HCT116 (cell line): ENCODE measurements at regions not wholly inside any gene's neighbourhood (a gene's known extent, or its start where the extent isn't known, plus 50 kb on each side); places are given as distances from the start of the nearest gene placed in this dataset.

ENCODE experiments used
- ATAC-seq: fragments of 200-7000 bp; cut with Tn5 transposase; 2 replicates; pipeline ENCODE4 v1.9.1; 2020; ENCODE audit warnings: mild to moderate bottlenecking, moderate library complexity
- BruUV-seq: library from RNA; stranded (reverse); fragments of 400-500 nt; replicated peaks from 2 replicates; lab custom pipeline; 2021; lab: Mats Ljungman, UMichigan
- CTCF ChIA-PET: fragments of 300-600 bp; sonication (Branson Sonifier 250); formaldehyde crosslinking; loops from one replicate; lab custom pipeline; 2021; ENCODE audit warnings: antibody characterized with exemption; lab: Charles Lee
- POLR2A ChIA-PET: fragments of 300-600, 350-600 bp; sonication (Branson Sonifier 250); formaldehyde crosslinking; loops from one replicate; lab custom pipeline; 2021; ENCODE audit warnings: antibody characterized with exemption; lab: Charles Lee
- RAD21 ChIA-PET, 2 experiments: fragments of 300-600 bp; sonication (Branson Sonifier 250); formaldehyde crosslinking; loops; one replicate each; lab custom pipeline; 2023; ENCODE audit warnings: low total read pairs in 2 of 2; ENCODE audit not compliant: uncharacterized antibody in 2 of 2, unreplicated experiment in 2 of 2, low non-redundant PET in 1 of 2; lab: Charles Lee
- DNase-seq: peaks from one replicate; pipeline ENCODE4 v3.0.0-alpha.2; 2010; ENCODE audit warnings: low read depth, low spot score
- H2AFZ ChIP-seq: fragments of 200-600 bp; shearing (Covaris generic), sonication (generic); 2 replicates; pipeline ENCODE4 v1.6.1; 2017; ENCODE audit warnings: low read depth, mixed run types, mixed read lengths, antibody characterized with exemption, low read length; ENCODE audit not compliant: poor library complexity, severe bottlenecking
- H3K27ac ChIP-seq: 2 replicates; pipeline ENCODE4 v1.5.1; 2012; ENCODE audit warnings: low read depth, low read length
- H3K27me3 ChIP-seq: fragments of 200-600 bp; sonication (generic); 2 replicates; pipeline ENCODE4 v1.6.1; 2016; ENCODE audit warnings: mixed run types, low read length, mixed read lengths; ENCODE audit not compliant: insufficient read depth
- H3K36me3 ChIP-seq, 2 experiments: fragments of 200-500 bp in 1 of 2; fragments of 200-600 bp in 1 of 2; sonication (Bioruptor generic) in 1 of 2; sonication (generic) in 1 of 2; 2 replicates each; pipeline versions ENCODE4 v1.5.1 to v1.6.1; 2014 to 2016; ENCODE audit warnings: low read length in 2 of 2, inconsistent platforms in 1 of 2, mixed read lengths in 1 of 2, mixed run types in 1 of 2; ENCODE audit not compliant: insufficient read depth in 2 of 2, control insufficient read depth in 1 of 2
- H3K4me1 ChIP-seq, 2 experiments: fragments of 200-600 bp in 1 of 2; sonication (generic) in 1 of 2; 2 replicates each; pipeline versions ENCODE4 v1.5.1 to v1.6.1; 2012 to 2017; ENCODE audit warnings: low read length in 2 of 2, inconsistent platforms in 1 of 2, mild to moderate bottlenecking in 1 of 2, mixed read lengths in 1 of 2, mixed run types in 1 of 2, moderate library complexity in 1 of 2; ENCODE audit not compliant: insufficient read depth in 2 of 2, control insufficient read depth in 1 of 2
- H3K4me2 ChIP-seq: fragments of 200-600 bp; sonication (generic); 2 replicates; pipeline ENCODE4 v1.6.1; 2017; ENCODE audit warnings: mixed run types, low read length, mixed read lengths
- H3K4me3 ChIP-seq, 2 experiments: fragments of 200-600 bp in 1 of 2; sonication (generic) in 1 of 2; replicated peaks in 1 of 2; 2 replicates each; pipeline ENCODE4 v1.5.1; 2011 to 2016; ENCODE audit warnings: low read length in 2 of 2, control low read depth in 1 of 2, low read depth in 1 of 2, mild to moderate bottlenecking in 1 of 2, mixed read lengths in 1 of 2, mixed run types in 1 of 2
- H3K79me2 ChIP-seq: fragments of 200-600 bp; sonication (generic); 2 replicates; pipeline ENCODE4 v1.6.1; 2017; ENCODE audit warnings: mild to moderate bottlenecking, mixed run types, low read length, moderate library complexity, mixed read lengths; ENCODE audit not compliant: insufficient read depth
- H3K9ac ChIP-seq: fragments of 200-600 bp; sonication (generic); 2 replicates; pipeline ENCODE4 v1.6.1; 2016; ENCODE audit warnings: low read length, mixed read lengths
- H3K9me2 ChIP-seq: fragments of 200-600 bp; sonication (generic), shearing (Covaris generic); 2 replicates; pipeline ENCODE4 v1.6.1; 2017; ENCODE audit warnings: mixed run types, mild to moderate bottlenecking, moderate library complexity; ENCODE audit not compliant: insufficient read depth
- H3K9me3 ChIP-seq, 2 experiments: fragments of 200-500 bp in 1 of 2; fragments of 200-600 bp in 1 of 2; sonication (Bioruptor generic) in 1 of 2; sonication (generic) in 1 of 2; 2 replicates each; pipeline ENCODE4 v1.6.1; 2014 to 2017; ENCODE audit warnings: low read length in 2 of 2, mixed read lengths in 2 of 2, inconsistent platforms in 1 of 2, low read depth in 1 of 2, mild to moderate bottlenecking in 1 of 2, mixed run types in 1 of 2, moderate library complexity in 1 of 2; ENCODE audit not compliant: control insufficient read depth in 1 of 2, insufficient read depth in 1 of 2
- H4K20me1 ChIP-seq: fragments of 200-600 bp; sonication (generic), shearing (Covaris generic); 2 replicates; pipeline ENCODE4 v1.6.1; 2017; ENCODE audit warnings: mixed run types, mild to moderate bottlenecking, moderate library complexity; ENCODE audit not compliant: insufficient read depth
- CEBPB ChIP-seq: IDR thresholded peaks from 2 replicates; pipeline ENCODE4 v1.6.1; 2012; ENCODE audit warnings: low read depth
- EZH2 ChIP-seq: fragments of 200-600 bp; sonication (generic); IDR thresholded peaks from 2 replicates; pipeline ENCODE4 v1.6.1; 2017; ENCODE audit warnings: antibody characterized with exemption, mixed run types
- JUND ChIP-seq: IDR thresholded peaks from 2 replicates; pipeline ENCODE4 v1.6.1; 2012
- POLR2A ChIP-seq: IDR thresholded peaks from 2 replicates; pipeline ENCODE4 v1.7.0; 2011; ENCODE audit warnings: borderline replicate concordance; ENCODE audit not compliant: insufficient read depth, insufficient read length; ENCODE audit errors: extremely low read depth
- SP1 ChIP-seq: IDR thresholded peaks from 2 replicates; pipeline ENCODE4 v1.6.1; 2012; ENCODE audit warnings: low read depth
- SRF ChIP-seq: IDR thresholded peaks from 2 replicates; pipeline ENCODE4 v1.6.1; 2012; ENCODE audit warnings: low read depth
- YY1 ChIP-seq: IDR thresholded peaks from 2 replicates; pipeline ENCODE4 v1.6.1; 2011; ENCODE audit warnings: low read length, low read depth, moderate library complexity, mild to moderate bottlenecking; ENCODE audit not compliant: insufficient replicate concordance; ENCODE audit errors: extremely low read depth
- ZFX ChIP-seq: fragments of 450-650 bp; IDR thresholded peaks from 2 replicates; pipeline ENCODE4 v1.6.1; 2017
- ZNF274 ChIP-seq: fragments of 200-500 bp; sonication (Bioruptor generic); IDR thresholded peaks from 2 replicates; pipeline ENCODE4 v1.6.1; 2014; ENCODE audit warnings: mild to moderate bottlenecking, low read depth, low read length, inconsistent platforms
- intact Hi-C: fragments of 100-400 bp; cut with micrococcal nuclease; formaldehyde crosslinking; loops from 2 replicates; pipeline ENCODE4 v1.10.0; 2022
- TF ChIP-seq, protein P1 (sequence below): IDR thresholded peaks from 2 replicates; pipeline ENCODE4 v1.6.1; 2012; ENCODE audit warnings: low read depth
- TF ChIP-seq, protein P2 (sequence below): IDR thresholded peaks from 2 replicates; pipeline ENCODE4 v1.6.1; 2012
- TF ChIP-seq, protein P3 (sequence below), 3 experiments: fragments of 200-600 bp in 1 of 3; sonication (generic) in 1 of 3; IDR thresholded peaks in 2 of 3; conservative IDR thresholded peaks in 1 of 3; 2 replicates each; pipeline ENCODE4 v1.5.1; 2012 to 2017; ENCODE audit warnings: low read depth in 2 of 3, low read length in 2 of 3, antibody characterized with exemption in 1 of 3, borderline replicate concordance in 1 of 3, control low read depth in 1 of 3, mild to moderate bottlenecking in 1 of 3, mixed read lengths in 1 of 3, mixed run types in 1 of 3, moderate library complexity in 1 of 3; ENCODE audit not compliant: insufficient read depth in 1 of 3

DNA sequence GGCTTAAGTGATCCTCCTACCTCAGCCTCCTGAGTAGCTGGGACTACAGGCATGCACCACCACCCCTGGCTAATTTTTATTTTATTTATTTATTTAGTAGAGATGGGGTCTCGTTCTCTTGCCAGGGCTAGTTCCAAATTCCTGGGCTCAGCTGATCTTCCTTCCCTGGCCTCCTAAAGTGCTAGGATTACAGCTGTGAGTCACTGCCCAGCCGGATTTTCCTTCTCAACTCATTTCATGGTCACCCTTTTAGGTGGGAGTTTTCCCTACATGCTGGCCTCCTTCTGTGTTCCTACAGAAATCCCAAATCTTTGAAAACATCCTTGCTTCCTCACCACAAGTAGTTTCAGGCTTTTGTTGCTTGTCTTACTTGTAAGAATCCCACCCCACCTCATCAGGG lies 102.1 kb upstream of the SIAH1 start:
- no peaks in the 10 kb centered on the region for H3K36me3 ChIP-seq
- no peaks in the 10 kb centered on the region for H4K20me1 ChIP-seq
- H3K27ac ChIP-seq: no peak overlapping the region
- ATAC-seq (no peak), DNase-seq (no peak)
- H3K4me3 ChIP-seq: no peak overlapping the region
- H3K4me1 ChIP-seq: no peaks in the 10 kb centered on the region
- ChIA-PET RAD21 (no interaction called here), POLR2A (no interaction called here), CTCF (no interaction called here)
- intact Hi-C loops: no loop called here
- H3K27me3 ChIP-seq: peaks cover 4% of the 10 kb centered on the region; the same call in 1 of the 2 replicates
- BruUV-seq: no TSS peak
- no peaks in the 10 kb centered on the region for H3K9me2 ChIP-seq
- H3K9ac ChIP-seq: no peak overlapping the region
- TF ChIP-seq ZNF274 (no peak), SRF (no peak), POLR2A (no peak), SP1 (no peak)
- TF ChIP-seq, protein P1, sequence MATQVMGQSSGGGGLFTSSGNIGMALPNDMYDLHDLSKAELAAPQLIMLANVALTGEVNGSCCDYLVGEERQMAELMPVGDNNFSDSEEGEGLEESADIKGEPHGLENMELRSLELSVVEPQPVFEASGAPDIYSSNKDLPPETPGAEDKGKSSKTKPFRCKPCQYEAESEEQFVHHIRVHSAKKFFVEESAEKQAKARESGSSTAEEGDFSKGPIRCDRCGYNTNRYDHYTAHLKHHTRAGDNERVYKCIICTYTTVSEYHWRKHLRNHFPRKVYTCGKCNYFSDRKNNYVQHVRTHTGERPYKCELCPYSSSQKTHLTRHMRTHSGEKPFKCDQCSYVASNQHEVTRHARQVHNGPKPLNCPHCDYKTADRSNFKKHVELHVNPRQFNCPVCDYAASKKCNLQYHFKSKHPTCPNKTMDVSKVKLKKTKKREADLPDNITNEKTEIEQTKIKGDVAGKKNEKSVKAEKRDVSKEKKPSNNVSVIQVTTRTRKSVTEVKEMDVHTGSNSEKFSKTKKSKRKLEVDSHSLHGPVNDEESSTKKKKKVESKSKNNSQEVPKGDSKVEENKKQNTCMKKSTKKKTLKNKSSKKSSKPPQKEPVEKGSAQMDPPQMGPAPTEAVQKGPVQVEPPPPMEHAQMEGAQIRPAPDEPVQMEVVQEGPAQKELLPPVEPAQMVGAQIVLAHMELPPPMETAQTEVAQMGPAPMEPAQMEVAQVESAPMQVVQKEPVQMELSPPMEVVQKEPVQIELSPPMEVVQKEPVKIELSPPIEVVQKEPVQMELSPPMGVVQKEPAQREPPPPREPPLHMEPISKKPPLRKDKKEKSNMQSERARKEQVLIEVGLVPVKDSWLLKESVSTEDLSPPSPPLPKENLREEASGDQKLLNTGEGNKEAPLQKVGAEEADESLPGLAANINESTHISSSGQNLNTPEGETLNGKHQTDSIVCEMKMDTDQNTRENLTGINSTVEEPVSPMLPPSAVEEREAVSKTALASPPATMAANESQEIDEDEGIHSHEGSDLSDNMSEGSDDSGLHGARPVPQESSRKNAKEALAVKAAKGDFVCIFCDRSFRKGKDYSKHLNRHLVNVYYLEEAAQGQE: no peak
- TF ChIP-seq, protein P2, sequence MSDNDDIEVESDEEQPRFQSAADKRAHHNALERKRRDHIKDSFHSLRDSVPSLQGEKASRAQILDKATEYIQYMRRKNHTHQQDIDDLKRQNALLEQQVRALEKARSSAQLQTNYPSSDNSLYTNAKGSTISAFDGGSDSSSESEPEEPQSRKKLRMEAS: no peak
- no peaks in the 10 kb centered on the region for H3K9me3 ChIP-seq
- no peak overlapping the region for H3K4me2 ChIP-seq
- no peak overlapping the region for H2AFZ ChIP-seq
- H3K79me2 ChIP-seq: no peaks in the 10 kb centered on the region

DNA sequence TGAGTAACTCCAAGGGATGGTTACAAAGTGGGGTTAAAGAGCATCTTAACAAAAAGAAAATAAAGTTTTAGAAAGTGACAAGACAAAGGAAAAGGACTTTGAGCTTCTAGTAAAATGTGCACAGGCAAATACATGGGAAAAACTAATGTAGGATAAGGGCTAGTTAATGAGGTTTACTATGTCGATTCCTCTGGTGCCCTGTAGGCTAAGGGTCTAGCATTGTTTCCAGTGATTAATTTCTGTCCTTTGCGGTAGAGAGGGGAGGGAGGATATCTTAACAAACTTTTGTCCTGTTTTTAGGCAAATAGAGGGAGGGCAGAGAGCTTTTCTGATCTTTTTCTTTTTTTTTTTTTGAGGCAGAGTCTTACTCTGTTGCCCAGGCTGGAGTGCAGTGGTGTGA lies 96.6 kb upstream of the SIAH1 start:
- ATAC-seq: no peak
- Histone ChIP-seq H4K20me1 (no peaks in the 10 kb centered on the region), H3K79me2 (no peaks in the 10 kb centered on the region), H3K4me2 (no peak overlapping the region), H3K4me1 (no peaks in the 10 kb centered on the region), H3K9ac (no peak overlapping the region), H3K27me3 (no peaks in the 10 kb centered on the region), H2AFZ (no peak overlapping the region), H3K9me3 (no peaks in the 10 kb centered on the region), H3K9me2 (no peaks in the 10 kb centered on the region), H3K4me3 (no peak overlapping the region), H3K27ac (no peak overlapping the region), H3K36me3 (no peaks in the 10 kb centered on the region)
- intact Hi-C loops: no loop called here
- POLR2A ChIA-PET: no interaction called here
- RAD21 ChIA-PET: no interaction called here
- DNase-seq: no peak
- CTCF ChIA-PET: no interaction called here
- BruUV-seq: no TSS peak
- TF ChIP-seq EZH2 (no peak), JUND (no peak), CEBPB (no peak), ZFX (no peak), YY1 (no peak)
- TF ChIP-seq, protein P3, sequence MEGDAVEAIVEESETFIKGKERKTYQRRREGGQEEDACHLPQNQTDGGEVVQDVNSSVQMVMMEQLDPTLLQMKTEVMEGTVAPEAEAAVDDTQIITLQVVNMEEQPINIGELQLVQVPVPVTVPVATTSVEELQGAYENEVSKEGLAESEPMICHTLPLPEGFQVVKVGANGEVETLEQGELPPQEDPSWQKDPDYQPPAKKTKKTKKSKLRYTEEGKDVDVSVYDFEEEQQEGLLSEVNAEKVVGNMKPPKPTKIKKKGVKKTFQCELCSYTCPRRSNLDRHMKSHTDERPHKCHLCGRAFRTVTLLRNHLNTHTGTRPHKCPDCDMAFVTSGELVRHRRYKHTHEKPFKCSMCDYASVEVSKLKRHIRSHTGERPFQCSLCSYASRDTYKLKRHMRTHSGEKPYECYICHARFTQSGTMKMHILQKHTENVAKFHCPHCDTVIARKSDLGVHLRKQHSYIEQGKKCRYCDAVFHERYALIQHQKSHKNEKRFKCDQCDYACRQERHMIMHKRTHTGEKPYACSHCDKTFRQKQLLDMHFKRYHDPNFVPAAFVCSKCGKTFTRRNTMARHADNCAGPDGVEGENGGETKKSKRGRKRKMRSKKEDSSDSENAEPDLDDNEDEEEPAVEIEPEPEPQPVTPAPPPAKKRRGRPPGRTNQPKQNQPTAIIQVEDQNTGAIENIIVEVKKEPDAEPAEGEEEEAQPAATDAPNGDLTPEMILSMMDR (IDR thresholded peaks at IDR 0.05 in 2 of 3, conservative IDR thresholded peaks at IDR 0.05 in 1 of 3; ENCODE audit: borderline replicate concordance in 1 of 3, insufficient read depth in 1 of 3, low read depth in 2 of 3, low read length in 2 of 3): no peak
- TF ChIP-seq, protein P1: no peak
